Kidney (tissue), 13 donors: ENCODE measurements at regions not wholly inside any gene's neighbourhood (a gene's known extent, or its start where the extent isn't known, plus 50 kb on each side); places are given as distances from the start of the nearest gene placed in this dataset.

Experiments
- DNase-seq, 5 donors: peaks; one replicate each; pipeline ENCODE4 v3.0.0-alpha.2; 2013 to 2020
- FAIRE-seq: peaks from 2 replicates; lab custom pipeline; 2012; peaks lifted over from hg19 to GRCh38; lab: Jason Lieb, UNC
- H3K27ac ChIP-seq, 2 donors: one replicate each; pipeline ENCODE4 v1.7.0; 2013; ENCODE audit warnings: low read depth in 2 of 2, low read length in 2 of 2, inconsistent platforms in 1 of 2
- H3K27me3 ChIP-seq: one replicate; pipeline ENCODE4 v1.7.1; 2013; ENCODE audit warnings: low read length, inconsistent platforms; ENCODE audit not compliant: control insufficient read depth, insufficient read depth
- H3K36me3 ChIP-seq, 3 donors: one replicate each; pipeline versions ENCODE4 v1.7.0 to v1.7.1; 2013; ENCODE audit warnings: low read length in 3 of 3, control low read depth in 1 of 3, inconsistent platforms in 1 of 3; ENCODE audit not compliant: insufficient read depth in 3 of 3, control insufficient read depth in 2 of 3
- H3K4me1 ChIP-seq, 3 donors: one replicate each; pipeline versions ENCODE4 v1.7.0 to v1.7.1; 2013; ENCODE audit warnings: low read length in 3 of 3, inconsistent platforms in 1 of 3, low read depth in 1 of 3; ENCODE audit not compliant: control insufficient read depth in 2 of 3, insufficient read depth in 2 of 3
- H3K4me3 ChIP-seq, 3 donors: one replicate each; pipeline versions ENCODE4 v1.7.0 to v1.8.1; 2013; ENCODE audit warnings: low read length in 3 of 3, control low read depth in 1 of 3, inconsistent platforms in 1 of 3
- H3K9ac ChIP-seq, 3 donors: one replicate each; pipeline versions ENCODE4 v1.7.0 to v1.7.1; 2013; ENCODE audit warnings: low read length in 3 of 3, control low read depth in 1 of 3, inconsistent platforms in 1 of 3
- H3K9me3 ChIP-seq, 3 donors: one replicate each; pipeline versions ENCODE4 v1.7.0 to v1.7.1; 2013; ENCODE audit warnings: low read length in 3 of 3, control low read depth in 1 of 3, inconsistent platforms in 1 of 3; ENCODE audit not compliant: control insufficient read depth in 2 of 3, insufficient read depth in 1 of 3
- CTCF ChIP-seq: IDR thresholded peaks from 3 replicates; pipeline ENCODE4 v1.5.1; 2012; ENCODE audit warnings: mild to moderate bottlenecking, moderate library complexity, borderline replicate concordance; ENCODE audit not compliant: insufficient read depth; ENCODE audit errors: extremely low read depth
- intact Hi-C: fragments of 100-400 bp; cut with DNase I; formaldehyde crosslinking; loops from one replicate; pipeline ENCODE4 v1.11.1; 2022
- donor health status: control.
- donor health status: control.
- donor health status: control.
- donor health status: control.
- donor health status: control.
- donor health status: DM: yes; HTN: yes; CAD: no.
- donor health status: Normal renal cell carcinoma (clear cell type).

GRCh38 chr13:24066405-24067295 is 93.9 kb upstream of the SPATA13 start:
- Histone ChIP-seq H3K9me3 (no peaks in the 10 kb centered on the region), H3K9ac (no peak overlapping the region), H3K4me3 (no peak overlapping the region), H3K27me3 (no peaks in the 10 kb centered on the region), H3K4me1 (peaks cover 0 to 9% (median 6%) of the 10 kb centered on the region in 3 donors), H3K27ac (no peak overlapping the region), H3K36me3 (no peaks in the 10 kb centered on the region)
- DNase-seq: no peak
- intact Hi-C loops: no loop called here
- FAIRE-seq: no peak
- TF ChIP-seq CTCF: no peak

- Histone ChIP-seq H3K9ac (no peak overlapping the region), H3K9me3 (no peaks in the 10 kb centered on the region), H3K27ac (no peak overlapping the region), H3K27me3 (no peaks in the 10 kb centered on the region), H3K4me1 (peaks cover 0 to 8% (median 7%) of the 10 kb centered on the region in 3 donors), H3K36me3 (no peaks in the 10 kb centered on the region), H3K4me3 (no peak overlapping the region)
- DNase-seq: no peak
- no peak for FAIRE-seq
- TF ChIP-seq CTCF: no peak
- intact Hi-C loops: no loop called here
These were observed 92.0 kb upstream of the SPATA13 start for GRCh38 chr13:24068472-24068871.

GRCh38 chr13:24071016-24071415 is 89.5 kb upstream of the SPATA13 start:
- no peaks in the 10 kb centered on the region for H3K9me3 ChIP-seq
- H3K27me3 ChIP-seq: no peaks in the 10 kb centered on the region
- no peak for FAIRE-seq
- H3K4me3 ChIP-seq: no peak overlapping the region
- H3K27ac ChIP-seq: peak overlapping the region in 1 of 2 donors; percentile 30
- no peaks in the 10 kb centered on the region for H3K36me3 ChIP-seq
- H3K4me1 ChIP-seq: peaks cover 0 to 20% (median 8%) of the 10 kb centered on the region in 3 donors
- H3K9ac ChIP-seq: peak overlapping the region in 1 of 3 donors; percentile 10
- DNase-seq: no peak
- intact Hi-C loops: no loop called here
- no peak for TF ChIP-seq CTCF
